ENCODE measurements at regions not wholly inside any gene's neighbourhood (a gene's known extent, or its start where the extent isn't known, plus 50 kb on each side); places are given as distances from the start of the nearest gene placed in this dataset.

- H3K27me3 ChIP-seq = no peaks in the 10 kb centered on the region
- DNase-seq (ENCODE audit: low spot score in 2 of 2) = no peak
- TF ChIP-seq POLR2AphosphoS5 (IDR thresholded peaks at IDR 0.05) (no peak), CTCF (IDR thresholded peaks at IDR 0.05) (no peak), POLR2A (IDR thresholded peaks at IDR 0.05) (no peak), EP300 (IDR thresholded peaks at IDR 0.05) (no peak)
- no peaks in the 10 kb centered on the region for H3K9me3 ChIP-seq
- WGBS = 70% methylated on average over 2 of the region's 2 CpGs
- H3K27ac ChIP-seq = no peak overlapping the region
- H3K36me3 ChIP-seq = no peaks in the 10 kb centered on the region
- no peak overlapping the region for H3K4me3 ChIP-seq
- no peaks in the 10 kb centered on the region for H3K4me1 ChIP-seq
These were observed 178.8 kb upstream of the ANKRD30A start for GRCh38 chr10:36946598-36946997.

DNA sequence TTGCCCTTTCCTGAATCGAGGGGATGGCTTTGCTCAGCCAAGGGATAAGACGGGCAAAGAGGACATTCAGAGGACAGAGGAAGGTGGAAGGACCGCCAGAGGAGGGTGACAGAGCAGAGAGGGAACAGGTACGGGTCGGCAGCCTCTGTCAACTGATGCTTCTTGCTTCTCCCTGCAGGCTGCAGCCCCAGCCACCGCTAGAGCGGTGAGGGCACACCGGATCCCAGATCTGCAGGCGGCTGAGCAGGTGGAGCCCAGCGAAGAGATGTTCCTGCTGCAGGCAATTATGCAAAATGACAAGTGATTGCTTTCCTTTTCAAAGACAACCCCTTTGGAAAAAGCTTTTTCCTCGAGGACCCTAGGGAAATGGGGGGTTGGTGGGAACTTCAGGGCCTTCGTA lies 181.9 kb upstream of the ANKRD30A start:
- H3K27me3 ChIP-seq = no peaks in the 10 kb centered on the region
- no peak for DNase-seq (ENCODE audit: low spot score in 2 of 2)
- no peak for TF ChIP-seq POLR2AphosphoS5 (IDR thresholded peaks at IDR 0.05)
- no peak for TF ChIP-seq POLR2A (IDR thresholded peaks at IDR 0.05)
- TF ChIP-seq EP300 (IDR thresholded peaks at IDR 0.05) = no peak
- TF ChIP-seq CTCF (IDR thresholded peaks at IDR 0.05) = no peak
- 67% methylated on average over 12 of the region's 12 CpGs for WGBS
- no peaks in the 10 kb centered on the region for H3K9me3 ChIP-seq
- H3K27ac ChIP-seq = no peak overlapping the region
- no peaks in the 10 kb centered on the region for H3K36me3 ChIP-seq
- no peak overlapping the region for H3K4me3 ChIP-seq
- no peaks in the 10 kb centered on the region for H3K4me1 ChIP-seq

DNA sequence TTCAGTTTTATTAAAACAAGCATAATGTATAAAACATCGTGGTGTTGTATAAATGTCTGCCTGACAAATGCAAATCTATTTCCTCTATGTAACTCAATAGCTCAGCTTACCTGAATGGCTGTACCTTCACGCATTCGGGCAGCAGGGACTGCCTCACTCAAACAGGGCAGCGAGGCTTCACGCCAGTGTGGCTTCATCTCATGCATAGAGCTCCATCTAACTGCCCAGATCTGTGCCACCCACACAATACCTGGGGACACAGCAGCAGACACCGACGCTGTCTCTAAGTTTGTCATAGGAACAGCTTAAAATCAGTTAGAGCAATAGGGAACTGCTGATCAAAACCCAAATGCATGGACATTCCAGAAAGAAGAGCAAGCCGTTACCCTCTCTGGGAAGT lies 182.8 kb upstream of the ANKRD30A start:
- WGBS = 88% methylated on average over 8 of the region's 8 CpGs
- H3K4me3 ChIP-seq = no peak overlapping the region

GRCh38 chr10:36903040-36903439 lies 222.4 kb upstream of the ANKRD30A start:
- TF ChIP-seq POLR2A (IDR thresholded peaks at IDR 0.05) (no peak), CTCF (IDR thresholded peaks at IDR 0.05) (no peak), EP300 (IDR thresholded peaks at IDR 0.05) (no peak), POLR2AphosphoS5 (IDR thresholded peaks at IDR 0.05) (no peak)

More for the DNA sequence above, 182.8 kb upstream of the ANKRD30A start:
- Histone ChIP-seq H3K27ac (no peak overlapping the region), H3K4me1 (no peaks in the 10 kb centered on the region), H3K9me3 (no peaks in the 10 kb centered on the region), H3K27me3 (no peaks in the 10 kb centered on the region), H3K36me3 (no peaks in the 10 kb centered on the region)
- DNase-seq (ENCODE audit: low spot score in 2 of 2) = no peak
- TF ChIP-seq POLR2A (IDR thresholded peaks at IDR 0.05) (no peak), EP300 (IDR thresholded peaks at IDR 0.05) (no peak), CTCF (IDR thresholded peaks at IDR 0.05) (no peak), POLR2AphosphoS5 (IDR thresholded peaks at IDR 0.05) (no peak)

GRCh38 chr10:36899652-36900051 lies 225.7 kb upstream of the ANKRD30A start:
- no peaks in the 10 kb centered on the region for H3K36me3 ChIP-seq
- H3K4me3 ChIP-seq = no peak overlapping the region
- no peaks in the 10 kb centered on the region for H3K4me1 ChIP-seq
- DNase-seq (ENCODE audit: low spot score in 2 of 2) = no peak
- H3K27me3 ChIP-seq = no peaks in the 10 kb centered on the region
- WGBS = 58% methylated on average over 5 of the region's 5 CpGs
- no peak overlapping the region for H3K27ac ChIP-seq
- no peak for TF ChIP-seq POLR2A (IDR thresholded peaks at IDR 0.05)
- no peak for TF ChIP-seq CTCF (IDR thresholded peaks at IDR 0.05)
- no peak for TF ChIP-seq EP300 (IDR thresholded peaks at IDR 0.05)
- TF ChIP-seq POLR2AphosphoS5 (IDR thresholded peaks at IDR 0.05) = no peak
- no peaks in the 10 kb centered on the region for H3K9me3 ChIP-seq

More at GRCh38 chr10:36903040-36903439, 222.4 kb upstream of the ANKRD30A start:
- Histone ChIP-seq H3K27ac (no peak overlapping the region), H3K36me3 (no peaks in the 10 kb centered on the region), H3K9me3 (no peaks in the 10 kb centered on the region), H3K4me1 (no peaks in the 10 kb centered on the region), H3K27me3 (no peaks in the 10 kb centered on the region), H3K4me3 (no peak overlapping the region)
- WGBS = 48% methylated on average over 2 of the region's 2 CpGs
- no peak for DNase-seq (ENCODE audit: low spot score in 2 of 2)
